Activated CD4-positive, alpha-beta T cell treated with anti-CD3 and anti-CD28 coated beads for 36 hours (primary cell): ENCODE measurements at regions not wholly inside any gene's neighbourhood (a gene's known extent, or its start where the extent isn't known, plus 50 kb on each side); places are given as distances from the start of the nearest gene placed in this dataset.
A peak's percentile ranks its signal among the peaks of the same experiment; 100 is the strongest.

Source experiments
- ATAC-seq: fragments of 200-7000 bp; cut with Tn5 transposase; one replicate; pipeline ENCODE4 v1.10.0; 2021; ENCODE audit warnings: mild to moderate bottlenecking, moderate library complexity
- CTCF ChIA-PET: fragments of 350-600 bp; sonication (Branson Sonifier 250); formaldehyde crosslinking; loops from one replicate; lab custom pipeline; 2021; ENCODE audit warnings: antibody characterized with exemption; lab: Charles Lee
- POLR2A ChIA-PET: fragments of 350-600 bp; sonication (Branson Sonifier 250); formaldehyde crosslinking; loops from one replicate; lab custom pipeline; 2021; ENCODE audit warnings: antibody characterized with exemption, inconsistent platforms; lab: Charles Lee
- DNase-seq: peaks from one replicate; pipeline ENCODE4 v3.0.0-alpha.2; 2020
- H3K27ac Mint-ChIP-seq: one replicate; pipeline ENCODE4 v1.8.0; 2021; ENCODE audit warnings: mixed read lengths
- H3K27me3 Mint-ChIP-seq: one replicate; pipeline ENCODE4 v1.8.0; 2021; ENCODE audit warnings: mixed read lengths
- H3K36me3 Mint-ChIP-seq: one replicate; pipeline ENCODE4 v1.8.0; 2021; ENCODE audit warnings: low read depth, mixed read lengths
- H3K4me1 Mint-ChIP-seq: one replicate; pipeline ENCODE4 v1.8.0; 2021; ENCODE audit warnings: mixed read lengths
- H3K4me3 Mint-ChIP-seq: one replicate; pipeline ENCODE4 v1.8.0; 2021; ENCODE audit warnings: mild to moderate bottlenecking, moderate library complexity, mixed read lengths
- H3K9me3 Mint-ChIP-seq: one replicate; pipeline ENCODE4 v1.8.0; 2021; ENCODE audit warnings: low read depth, mixed read lengths
- intact Hi-C, 2 experiments: fragments of 100-400 bp; cut with DNase I in 1 of 2; cut with micrococcal nuclease in 1 of 2; formaldehyde crosslinking; loops; one replicate each; pipeline versions ENCODE4 v1.14.2 to v1.15.1; 2022 to 2024; cut with DNase I, micrococcal nuclease

DNA sequence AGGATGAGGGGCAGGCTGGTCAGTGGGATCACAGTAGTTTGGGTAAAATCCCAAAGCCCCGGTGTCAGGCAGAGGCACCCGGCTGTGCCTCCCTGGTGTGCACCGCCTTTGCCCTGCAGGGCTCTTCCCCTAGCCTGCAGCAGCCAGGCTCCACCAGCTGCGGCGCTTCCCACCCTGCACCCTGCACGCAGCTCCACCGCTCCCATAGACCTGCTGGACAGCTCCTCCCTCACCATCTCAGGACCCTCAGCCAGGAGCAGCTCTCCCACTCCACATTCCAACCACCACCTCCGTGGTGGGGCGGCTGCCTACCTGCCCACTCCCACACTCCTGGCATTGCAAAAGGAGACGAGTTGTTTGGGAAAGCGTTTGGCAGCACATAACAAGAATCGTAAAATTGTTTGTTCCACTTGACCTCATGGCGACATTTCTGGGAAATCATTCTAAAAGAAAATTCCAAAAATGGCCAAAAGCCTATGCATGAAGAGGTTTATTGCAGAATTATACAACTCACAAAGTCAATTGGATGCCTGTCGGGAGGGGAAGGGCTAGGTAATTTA is 287.4 kb upstream of the HDAC4 start:
- H3K27ac Mint-ChIP-seq: no peak overlapping the region
- CTCF ChIA-PET: no interaction called here
- POLR2A ChIA-PET: no interaction called here

GRCh38 chr2:239687441-239687840 is 286.6 kb upstream of the HDAC4 start:
- intact Hi-C loops: no loop called here
- no peak overlapping the region for H3K4me3 Mint-ChIP-seq
- ATAC-seq (no peak), DNase-seq (no peak)
- H3K36me3 Mint-ChIP-seq: no peaks in the 10 kb centered on the region
- peaks cover 13% of the 10 kb centered on the region for H3K27me3 Mint-ChIP-seq
- ChIA-PET POLR2A (no interaction called here), CTCF (no interaction called here)
- H3K9me3 Mint-ChIP-seq: peaks cover 2% of the 10 kb centered on the region
- H3K27ac Mint-ChIP-seq: no peak overlapping the region
- H3K4me1 Mint-ChIP-seq: no peaks in the 10 kb centered on the region

More for the DNA sequence above, 287.4 kb upstream of the HDAC4 start:
- Mint-ChIP-seq H3K4me3 (no peak overlapping the region), H3K4me1 (no peaks in the 10 kb centered on the region), H3K36me3 (no peaks in the 10 kb centered on the region), H3K27me3 (peaks cover 8% of the 10 kb centered on the region), H3K9me3 (no peaks in the 10 kb centered on the region)
- intact Hi-C loops: no loop called here
- ATAC-seq (no peak), DNase-seq (peak; percentile 30)

DNA sequence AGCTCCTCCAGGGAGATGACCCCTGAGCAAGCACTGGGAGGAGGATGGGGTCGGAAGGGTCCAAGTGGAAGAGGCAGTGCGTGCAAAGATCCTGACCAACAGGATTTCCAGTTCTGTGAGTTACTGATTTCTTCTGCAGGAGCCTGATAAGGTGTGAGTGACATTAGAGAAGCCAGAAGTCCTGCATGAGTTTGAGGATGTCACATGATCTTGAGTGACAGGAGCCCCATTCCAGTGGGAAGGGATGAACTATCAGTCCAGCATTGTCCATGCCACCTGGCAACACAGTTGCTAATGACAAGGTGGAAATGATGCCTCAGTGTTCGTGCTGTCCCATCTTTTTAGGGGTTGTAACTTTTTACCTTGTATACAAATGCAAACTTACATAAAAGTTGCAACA is 285.1 kb upstream of the HDAC4 start:
- no peak for DNase-seq
- Mint-ChIP-seq H3K27me3 (peaks cover 13% of the 10 kb centered on the region), H3K4me3 (no peak overlapping the region), H3K27ac (no peak overlapping the region), H3K9me3 (peaks cover 2% of the 10 kb centered on the region), H3K4me1 (no peaks in the 10 kb centered on the region), H3K36me3 (no peaks in the 10 kb centered on the region)
- ChIA-PET CTCF (no interaction called here), POLR2A (no interaction called here)
- intact Hi-C loops: no loop called here
- no peak for ATAC-seq

- H3K4me3 Mint-ChIP-seq: no peak overlapping the region
- H3K9me3 Mint-ChIP-seq: peaks cover 2% of the 10 kb centered on the region
- no peaks in the 10 kb centered on the region for H3K36me3 Mint-ChIP-seq
- intact Hi-C loops: no loop called here
- no peak for DNase-seq
- CTCF ChIA-PET: no interaction called here
- no peak overlapping the region for H3K27ac Mint-ChIP-seq
- peaks cover 13% of the 10 kb centered on the region for H3K27me3 Mint-ChIP-seq
- no peaks in the 10 kb centered on the region for H3K4me1 Mint-ChIP-seq
- ATAC-seq: no peak
- POLR2A ChIA-PET: no interaction called here
These were observed 284.7 kb upstream of the HDAC4 start for GRCh38 chr2:239685556-239685955.

- intact Hi-C loops: no loop called here
- Mint-ChIP-seq H3K4me1 (no peaks in the 10 kb centered on the region), H3K27me3 (peaks cover 13% of the 10 kb centered on the region), H3K4me3 (no peak overlapping the region), H3K36me3 (no peaks in the 10 kb centered on the region), H3K27ac (no peak overlapping the region), H3K9me3 (peaks cover 2% of the 10 kb centered on the region)
- DNase-seq: no peak
- ChIA-PET POLR2A (no interaction called here), CTCF (no interaction called here)
- no peak for ATAC-seq
These were observed 284.2 kb upstream of the HDAC4 start for GRCh38 chr2:239684996-239685395.

- Mint-ChIP-seq H3K27me3 (peaks cover 13% of the 10 kb centered on the region), H3K27ac (no peak overlapping the region), H3K4me1 (no peaks in the 10 kb centered on the region), H3K36me3 (no peaks in the 10 kb centered on the region), H3K4me3 (no peak overlapping the region), H3K9me3 (peaks cover 2% of the 10 kb centered on the region)
- CTCF ChIA-PET: no interaction called here
- intact Hi-C loops: no loop called here
- no peak for ATAC-seq
- POLR2A ChIA-PET: no interaction called here
- DNase-seq: no peak
These were observed 283.5 kb upstream of the HDAC4 start for GRCh38 chr2:239684271-239684810.

- H3K27me3 Mint-ChIP-seq: peaks cover 11% of the 10 kb centered on the region
- no peak overlapping the region for H3K4me3 Mint-ChIP-seq
- intact Hi-C loops: no loop called here
- POLR2A ChIA-PET: no interaction called here
- no peak for ATAC-seq
- H3K36me3 Mint-ChIP-seq: no peaks in the 10 kb centered on the region
- DNase-seq: no peak
- no peak overlapping the region for H3K27ac Mint-ChIP-seq
- peaks cover 2% of the 10 kb centered on the region for H3K9me3 Mint-ChIP-seq
- H3K4me1 Mint-ChIP-seq: no peaks in the 10 kb centered on the region
- CTCF ChIA-PET: interaction anchor here (0.6 kb wide), 1 partner anchor 478 kb away, joined by 3 read pairs; no protein-coding TSS in a partner anchor
These were observed 281.7 kb upstream of the HDAC4 start for GRCh38 chr2:239682518-239682917.

- Mint-ChIP-seq H3K4me3 (no peak overlapping the region), H3K9me3 (peaks cover 2% of the 10 kb centered on the region), H3K27ac (no peak overlapping the region), H3K27me3 (peaks cover 4% of the 10 kb centered on the region), H3K4me1 (no peaks in the 10 kb centered on the region), H3K36me3 (no peaks in the 10 kb centered on the region)
- CTCF ChIA-PET: no interaction called here
- POLR2A ChIA-PET: no interaction called here
- no peak for DNase-seq
- intact Hi-C loops: no loop called here
- no peak for ATAC-seq
These were observed 278.9 kb upstream of the HDAC4 start for GRCh38 chr2:239679755-239680154.

DNA sequence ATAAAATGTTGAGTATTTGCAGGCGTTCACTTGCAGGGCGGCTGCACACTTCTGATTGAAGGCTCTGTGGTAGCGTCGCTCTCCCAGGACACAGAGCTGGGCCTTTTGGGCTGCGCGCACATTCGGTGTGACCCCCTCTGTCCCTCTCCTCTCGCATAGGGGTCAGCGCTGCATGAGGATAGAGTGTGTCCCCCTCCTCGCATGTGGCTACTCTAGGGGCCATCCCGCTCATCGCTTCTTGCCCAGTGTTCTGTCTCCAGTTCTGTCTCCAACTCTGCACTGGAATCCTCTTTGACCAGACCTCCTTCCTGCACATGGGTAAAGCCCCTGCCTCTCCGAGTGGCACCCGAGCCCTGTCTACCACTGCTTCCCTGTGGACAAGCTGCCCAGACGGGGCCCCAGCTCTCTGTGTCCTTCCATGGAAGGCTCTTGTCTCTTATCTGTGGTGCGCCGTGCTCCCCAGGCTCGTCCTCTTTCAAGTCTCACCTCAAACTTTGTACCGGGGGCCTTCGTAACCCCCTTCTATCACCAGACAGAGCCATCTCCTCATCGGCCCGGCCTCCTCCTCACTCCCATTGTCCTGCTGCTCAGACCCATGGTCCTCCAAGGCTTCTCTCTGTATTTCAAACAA is 278.0 kb upstream of the HDAC4 start:
- H3K27me3 Mint-ChIP-seq: peaks cover 4% of the 10 kb centered on the region
- ChIA-PET POLR2A (no interaction called here), CTCF (no interaction called here)
- H3K36me3 Mint-ChIP-seq: no peaks in the 10 kb centered on the region
- H3K4me1 Mint-ChIP-seq: no peaks in the 10 kb centered on the region
- H3K27ac Mint-ChIP-seq: no peak overlapping the region
- no peak for DNase-seq
- intact Hi-C loops: no loop called here
- no peak for ATAC-seq
- no peak overlapping the region for H3K4me3 Mint-ChIP-seq
- H3K9me3 Mint-ChIP-seq: peaks cover 2% of the 10 kb centered on the region

DNA sequence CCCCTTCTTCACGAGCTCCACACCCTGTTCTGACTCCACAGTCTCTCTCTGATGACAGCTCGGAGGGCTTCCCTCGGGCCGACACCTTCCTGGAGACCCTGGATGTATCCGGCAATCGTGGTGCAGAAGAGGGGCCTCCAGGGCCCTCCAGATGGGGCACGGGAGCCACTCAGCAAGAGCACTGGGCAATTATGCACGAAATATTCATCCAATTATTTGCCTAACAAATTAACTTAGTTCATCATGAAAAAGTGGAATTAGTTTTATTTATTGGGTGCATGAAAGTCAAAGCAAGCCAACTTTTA is 277.3 kb upstream of the HDAC4 start:
- DNase-seq (no peak), ATAC-seq (no peak)
- POLR2A ChIA-PET: no interaction called here
- no peak overlapping the region for H3K27ac Mint-ChIP-seq
- H3K9me3 Mint-ChIP-seq: peaks cover 2% of the 10 kb centered on the region
- no peaks in the 10 kb centered on the region for H3K36me3 Mint-ChIP-seq
- H3K4me1 Mint-ChIP-seq: no peaks in the 10 kb centered on the region
- CTCF ChIA-PET: no interaction called here
- no peak overlapping the region for H3K4me3 Mint-ChIP-seq
- peaks cover 4% of the 10 kb centered on the region for H3K27me3 Mint-ChIP-seq
- intact Hi-C loops: no loop called here

DNA sequence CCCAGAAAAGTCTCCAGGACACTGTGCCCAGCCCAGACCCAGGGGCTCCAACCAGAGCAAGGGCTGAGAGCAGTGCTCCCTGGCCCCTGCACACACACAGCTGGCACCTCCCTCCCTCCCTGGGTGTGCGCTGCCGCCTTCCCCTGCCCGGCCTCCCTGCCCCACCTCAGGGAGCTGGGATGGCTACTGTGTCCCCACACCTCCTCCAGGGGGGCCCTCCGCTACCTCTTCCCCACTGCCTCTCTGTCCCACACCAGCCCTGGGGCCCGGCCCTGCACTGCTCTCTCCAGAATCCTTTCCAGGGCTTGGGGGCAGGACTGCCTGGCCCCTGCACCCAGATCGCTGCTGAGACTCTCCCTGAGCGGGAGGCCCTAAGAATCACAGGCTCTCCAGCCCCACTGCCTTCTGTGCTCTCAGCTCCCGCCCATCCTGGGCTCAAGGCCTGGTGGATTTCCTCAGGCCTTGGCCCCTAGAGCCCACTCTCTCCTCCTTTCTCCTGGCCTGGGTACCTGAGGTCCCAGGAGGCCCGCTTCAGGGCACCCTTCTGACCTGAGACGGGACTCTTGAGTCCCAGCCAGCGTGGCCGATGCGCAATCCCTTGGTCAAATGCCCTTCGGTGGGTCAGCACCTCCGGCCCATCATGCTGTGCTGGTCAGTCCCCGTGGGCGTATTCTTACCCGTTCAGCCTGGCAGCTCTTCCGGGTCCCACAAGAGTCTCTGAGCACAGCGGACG is 276.8 kb upstream of the HDAC4 start:
- no peaks in the 10 kb centered on the region for H3K4me1 Mint-ChIP-seq
- no peaks in the 10 kb centered on the region for H3K36me3 Mint-ChIP-seq
- no peak overlapping the region for H3K4me3 Mint-ChIP-seq
- POLR2A ChIA-PET: no interaction called here
- CTCF ChIA-PET: no interaction called here
- H3K27me3 Mint-ChIP-seq: peaks cover 2% of the 10 kb centered on the region
- ATAC-seq (no peak), DNase-seq (no peak)
- H3K27ac Mint-ChIP-seq: no peak overlapping the region
- H3K9me3 Mint-ChIP-seq: peaks cover 1% of the 10 kb centered on the region
- intact Hi-C loops: no loop called here
